ENCODE measurements at regions not wholly inside any gene's neighbourhood (a gene's known extent, or its start where the extent isn't known, plus 50 kb on each side); places are given as distances from the start of the nearest gene placed in this dataset.

DNA sequence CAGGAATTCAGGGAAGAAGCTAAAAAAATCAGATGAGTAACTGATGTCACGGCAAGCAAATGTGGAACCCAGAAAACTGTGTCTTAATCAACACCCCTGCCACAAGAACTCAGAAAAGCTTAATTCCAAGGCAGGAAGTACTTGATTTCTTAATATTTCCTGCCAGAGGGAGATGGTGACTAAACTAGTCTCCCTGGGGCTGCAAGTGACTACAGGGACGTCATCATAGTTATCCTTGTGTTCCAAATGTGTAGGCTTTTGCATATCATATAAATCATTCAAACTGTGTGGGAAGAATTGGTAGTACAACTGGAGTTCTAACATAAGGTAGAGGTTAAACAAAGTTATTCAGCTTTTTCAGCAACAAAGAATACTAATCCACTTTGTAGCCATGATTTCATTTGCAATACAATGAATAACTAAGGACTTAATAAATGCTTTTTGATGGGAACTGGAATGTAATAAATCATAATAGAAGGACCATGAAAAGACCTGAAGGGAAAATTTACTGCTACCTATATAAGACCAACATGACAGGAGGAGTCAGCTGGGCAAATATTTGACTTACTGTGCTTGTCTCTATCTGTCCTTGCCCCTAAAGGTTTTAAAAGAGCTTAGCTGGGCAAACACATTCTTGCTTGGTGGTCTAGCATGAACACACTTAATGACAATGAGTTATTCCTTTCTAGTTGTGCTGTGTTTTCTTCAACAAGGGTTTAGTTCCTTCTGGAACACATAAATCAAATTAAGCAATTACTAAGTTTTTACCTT, 76.0 kb upstream of the NECTIN3 start:
- TF ChIP-seq ELF4 (IDR thresholded peaks at IDR 0.05) (no peak), NFRKB (IDR thresholded peaks at IDR 0.05) (no peak), CTBP1 (IDR thresholded peaks at IDR 0.05; ENCODE audit: borderline replicate concordance) (no peak)

All from HEK293T (cell line).